Medulla oblongata (tissue), 1 donor: ENCODE measurements at regions not wholly inside any gene's neighbourhood (a gene's known extent, or its start where the extent isn't known, plus 50 kb on each side); places are given as distances from the start of the nearest gene placed in this dataset.
A peak's percentile ranks its signal among the peaks of the same experiment; 100 is the strongest.

ENCODE experiments used
- DNase-seq: peaks from one replicate; pipeline ENCODE4 v3.0.0-alpha.2; 2015; ENCODE audit errors: extremely low spot score

- DNase-seq: no peak
These were observed 167.3 kb upstream of the GRIN2B start for GRCh38 chr12:14148489-14149270.

DNA sequence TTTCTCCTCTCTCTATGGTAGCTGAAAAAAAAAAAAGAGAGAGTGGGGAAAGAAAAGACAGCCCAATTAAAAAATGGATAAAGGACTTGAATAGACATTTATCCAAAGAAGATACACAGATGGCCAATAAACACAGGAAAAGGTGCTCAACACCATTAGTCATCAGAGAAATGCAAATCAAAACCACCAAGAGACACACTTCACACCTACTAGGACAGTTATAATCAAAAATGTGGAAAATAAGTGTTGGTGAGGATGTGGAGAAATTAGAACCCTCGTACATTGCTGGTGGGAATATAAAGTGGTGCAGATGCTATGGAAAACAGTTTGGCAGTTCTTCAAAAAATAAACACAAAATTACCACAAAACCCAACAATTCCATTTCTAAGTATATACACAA is 172.4 kb upstream of the GRIN2B start:
- no peak for DNase-seq

DNA sequence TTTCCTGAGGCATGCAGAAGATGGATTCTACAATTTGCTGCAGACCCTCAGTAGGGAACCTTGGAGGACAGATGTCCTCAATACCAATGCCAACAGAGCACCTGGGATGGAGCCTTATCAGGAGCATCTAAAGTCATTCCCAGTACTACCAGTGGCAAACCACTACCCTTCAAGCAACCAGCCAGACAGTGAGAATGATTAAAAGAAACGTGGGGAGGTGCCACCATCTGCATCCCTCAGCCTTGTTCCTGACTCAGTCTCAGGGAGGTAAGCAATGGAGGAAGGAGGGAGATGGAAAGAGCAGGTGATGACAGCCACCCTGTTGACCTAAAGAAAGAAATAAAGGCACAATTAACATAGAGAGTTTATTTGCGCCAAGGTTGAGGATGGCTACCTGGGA is 175.2 kb upstream of the GRIN2B start:
- no peak for DNase-seq

DNA sequence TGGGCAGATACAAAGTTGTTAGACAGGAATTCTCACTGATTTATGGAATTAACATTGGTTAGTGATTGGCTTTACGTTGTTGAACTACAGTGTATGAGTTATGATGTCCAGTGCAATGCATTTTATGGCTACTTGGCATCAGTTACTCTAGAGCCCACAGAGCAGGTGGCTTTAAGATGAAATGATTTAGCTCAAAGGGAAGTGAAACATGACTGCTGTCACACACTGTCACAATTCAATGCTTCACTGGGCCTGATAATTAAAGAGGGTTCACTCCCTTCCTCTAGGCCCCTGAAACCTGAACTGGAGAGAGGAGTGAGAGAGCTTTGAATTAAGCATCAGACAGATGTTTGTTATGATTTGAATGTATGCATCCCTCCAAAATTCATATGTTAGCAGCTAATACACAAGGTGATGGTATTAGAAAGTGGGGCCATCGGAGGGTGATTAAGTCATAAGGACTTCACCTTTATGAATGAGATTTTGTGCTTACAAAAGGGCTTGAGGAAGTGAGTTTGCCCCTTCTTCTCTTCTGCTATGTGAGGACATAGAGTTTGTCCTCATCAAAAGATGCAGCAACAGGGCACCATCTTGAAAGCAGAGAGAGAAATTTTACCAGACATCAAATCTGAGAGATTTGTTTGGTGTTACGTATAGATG is 175.8 kb upstream of the GRIN2B start:
- no peak for DNase-seq

GRCh38 chr12:14164266-14164665 is 182.9 kb upstream of the GRIN2B start:
- no peak for DNase-seq

GRCh38 chr12:14167005-14167628 is 185.7 kb upstream of the GRIN2B start:
- peak; percentile 85 for DNase-seq

DNA sequence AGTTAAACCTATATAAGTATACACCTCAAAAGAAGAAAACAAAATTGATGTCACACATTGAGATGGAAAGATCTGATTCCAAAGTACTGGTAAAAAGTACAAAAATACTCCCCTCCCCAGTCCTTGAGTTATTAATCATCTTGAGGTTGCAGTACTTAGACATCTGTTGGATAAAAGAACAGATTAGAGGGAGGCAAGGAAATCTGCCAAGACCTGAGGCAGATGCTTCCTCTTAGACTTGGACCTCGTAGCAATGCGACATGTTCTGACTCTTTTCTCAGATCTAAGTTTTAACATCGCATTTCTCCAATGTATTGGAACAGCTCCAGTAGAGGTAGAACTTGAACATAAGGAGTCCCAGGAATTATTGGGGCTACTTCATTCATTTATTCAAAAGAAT is 187.9 kb upstream of the GRIN2B start:
- no peak for DNase-seq

- DNase-seq: no peak
These were observed 189.7 kb upstream of the GRIN2B start for GRCh38 chr12:14171106-14171505.

DNA sequence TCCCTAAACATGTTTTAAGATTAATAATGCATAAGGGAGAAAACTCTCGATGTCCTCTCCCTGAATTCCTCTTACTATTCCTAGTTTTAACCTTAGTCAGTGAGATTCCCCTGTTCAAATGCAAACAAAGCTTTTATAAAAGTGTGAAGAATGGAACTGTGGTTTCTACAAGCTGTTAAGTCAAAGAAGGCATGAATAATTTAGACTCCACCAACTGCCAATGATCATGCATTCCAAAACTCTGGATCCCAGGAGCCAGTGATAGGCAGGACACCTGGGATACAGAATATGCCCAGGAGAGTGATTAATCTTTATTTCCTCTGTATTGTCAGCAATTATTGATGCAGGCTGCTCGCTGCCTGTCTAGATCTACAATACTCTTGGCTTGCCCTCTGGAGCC is 190.3 kb upstream of the ATF7IP start:
- DNase-seq: no peak

GRCh38 chr12:14185427-14186192 is 179.9 kb upstream of the ATF7IP start:
- peak; percentile 61 for DNase-seq

- DNase-seq: no peak
These were observed 179.3 kb upstream of the ATF7IP start for GRCh38 chr12:14186193-14186502.

DNA sequence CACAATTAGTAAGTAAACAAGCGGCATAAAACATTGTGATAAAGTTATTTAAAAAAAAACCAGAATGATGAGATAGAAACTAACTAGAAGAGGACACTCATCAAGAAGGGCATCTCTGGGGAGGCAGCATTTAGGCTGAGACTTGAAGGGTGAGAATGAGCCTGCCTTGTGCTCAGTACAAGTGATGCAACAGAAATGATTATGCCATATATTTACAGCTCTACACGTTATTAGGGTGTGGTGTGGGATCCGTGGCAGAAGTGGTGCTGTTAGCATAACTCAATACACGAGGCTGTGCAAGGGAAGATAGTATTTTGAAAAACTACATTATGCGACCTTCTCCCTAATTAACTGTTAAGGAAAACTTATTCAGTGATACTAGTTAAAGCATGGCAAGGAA is 178.5 kb upstream of the ATF7IP start:
- no peak for DNase-seq

DNA sequence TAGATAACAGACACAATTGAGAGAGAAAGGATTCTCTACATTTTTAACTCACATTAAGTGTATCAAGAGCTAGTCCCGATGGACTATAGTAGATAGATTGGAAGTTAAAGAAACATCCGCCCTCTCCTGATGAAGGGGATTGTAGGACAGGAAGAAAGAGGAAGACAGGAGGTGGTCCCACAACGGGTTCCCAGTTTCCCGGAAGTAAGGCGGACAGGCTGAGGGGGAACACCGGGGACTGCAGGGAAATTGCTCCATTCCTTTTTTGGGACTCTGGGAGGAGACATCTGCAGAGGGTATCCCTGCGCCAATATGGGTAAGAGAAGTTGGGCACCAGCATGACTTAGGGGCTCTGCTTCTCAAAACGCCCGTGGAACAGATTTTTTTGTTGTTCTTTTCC is 177.5 kb upstream of the ATF7IP start:
- no peak for DNase-seq

DNA sequence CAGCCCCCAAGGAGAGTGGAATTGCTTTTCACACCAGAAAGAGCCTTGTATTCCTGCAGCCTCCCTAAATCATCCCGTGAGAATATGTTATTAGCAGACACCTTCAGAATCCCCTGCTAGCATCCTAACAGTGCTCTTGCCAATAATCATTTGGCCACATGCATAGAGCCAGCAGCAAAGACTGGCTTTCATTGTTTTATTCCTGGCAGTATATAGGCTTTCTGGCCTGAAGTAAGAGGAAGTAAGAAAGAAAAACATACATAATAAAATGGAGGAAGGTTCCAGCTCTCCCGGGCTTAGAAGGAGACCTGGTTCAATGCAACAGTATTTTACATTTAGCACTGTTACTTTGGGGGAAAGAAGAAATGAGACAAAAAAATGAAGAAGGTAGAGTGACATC is 176.7 kb upstream of the ATF7IP start:
- DNase-seq: no peak

- no peak for DNase-seq
These were observed 174.8 kb upstream of the ATF7IP start for GRCh38 chr12:14190694-14191093.

DNA sequence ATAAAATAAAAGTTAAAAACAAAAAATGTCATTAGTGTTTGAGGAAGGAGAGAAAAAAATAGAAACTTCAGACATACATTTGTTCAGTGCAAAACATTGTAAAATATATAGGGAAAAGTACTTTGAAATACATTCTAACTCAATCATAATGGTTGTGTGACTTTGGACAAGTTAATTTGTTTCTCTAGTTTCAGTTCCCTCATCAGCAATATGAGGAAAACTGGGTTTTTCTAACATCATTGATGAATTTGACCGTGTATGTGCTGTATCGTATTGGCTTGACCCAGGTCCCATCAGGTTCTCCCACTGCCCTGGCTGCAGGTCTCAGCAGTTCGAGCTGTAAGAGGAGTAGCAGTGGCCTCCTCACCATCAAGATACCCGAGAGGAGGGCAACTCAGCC is 173.9 kb upstream of the ATF7IP start:
- no peak for DNase-seq

- DNase-seq: no peak
These were observed 171.8 kb upstream of the ATF7IP start for GRCh38 chr12:14193639-14194038.

DNA sequence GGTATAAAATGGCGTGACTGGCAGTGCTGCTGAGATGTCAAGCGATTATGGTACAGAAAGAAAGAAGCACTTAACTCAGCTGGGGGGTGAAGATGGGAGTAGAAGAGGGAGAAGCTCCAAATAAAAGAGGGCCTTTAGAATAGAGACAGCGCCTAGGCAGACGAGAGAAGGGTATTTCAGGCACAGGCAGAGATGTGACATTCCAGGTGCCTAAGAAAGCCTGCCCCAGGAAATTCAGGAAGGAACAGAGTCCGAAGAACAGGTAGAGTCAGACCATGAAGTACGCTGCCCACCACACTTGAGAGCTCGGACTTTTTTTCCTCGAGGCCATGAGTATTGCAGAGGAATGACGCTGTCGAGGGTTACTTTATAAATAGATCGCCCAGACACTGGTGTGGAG is 170.9 kb upstream of the ATF7IP start:
- no peak for DNase-seq

- no peak for DNase-seq
These were observed 165.9 kb upstream of the ATF7IP start for GRCh38 chr12:14199455-14200198.

DNA sequence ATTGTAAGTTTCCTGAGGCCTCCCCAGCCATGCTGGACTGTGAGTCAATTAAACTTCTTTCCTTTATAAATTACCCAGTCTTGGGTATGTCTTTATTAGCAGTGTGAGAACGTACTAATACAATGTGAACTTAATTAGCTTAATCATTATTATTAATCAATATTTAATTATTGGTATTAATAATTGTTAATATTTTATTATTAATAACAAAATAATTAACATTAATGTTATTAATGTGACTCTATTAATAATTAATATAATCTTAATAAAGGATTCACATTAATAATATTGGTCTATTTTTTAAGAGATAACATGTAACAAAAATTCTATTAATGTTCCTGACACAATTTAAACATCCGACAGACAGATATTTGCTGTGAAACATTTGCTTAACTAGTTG is 164.9 kb upstream of the ATF7IP start:
- no peak for DNase-seq

GRCh38 chr12:14201291-14201690 is 164.2 kb upstream of the ATF7IP start:
- DNase-seq: no peak
